ENCODE measurements at regions not wholly inside any gene's neighbourhood (a gene's known extent, or its start where the extent isn't known, plus 50 kb on each side); places are given as distances from the start of the nearest gene placed in this dataset.

GRCh38 chr15:66623801-66624453, 58.1 kb upstream of the LCTL start (continued):
- TF ChIP-seq REST (IDR thresholded peaks at IDR 0.05; ENCODE audit: low read depth), result no peak
- TF ChIP-seq POLR2AphosphoS5 (IDR thresholded peaks at IDR 0.05; ENCODE audit: low read depth, low read length), result no peak
- TF ChIP-seq CBX3 (IDR thresholded peaks at IDR 0.05; ENCODE audit: low read depth), result no peak
- TF ChIP-seq TCF7L2 (IDR thresholded peaks at IDR 0.05; ENCODE audit: borderline replicate concordance, extremely low read depth, insufficient read depth, insufficient read length), result no peak
- no peak for TF ChIP-seq ELF1 (IDR thresholded peaks at IDR 0.05; ENCODE audit: borderline replicate concordance, low read depth)
- no peak for TF ChIP-seq CTCF (IDR thresholded peaks at IDR 0.05 in 2 of 3, conservative IDR thresholded peaks at IDR 0.05 in 1 of 3; ENCODE audit: borderline replicate concordance in 1 of 3, insufficient read depth in 1 of 3, low read depth in 2 of 3, low read length in 2 of 3)
- TF ChIP-seq EZH2phosphoT487 (IDR thresholded peaks at IDR 0.05; ENCODE audit: borderline replicate concordance), result no peak
- TF ChIP-seq YY1 (IDR thresholded peaks at IDR 0.05; ENCODE audit: extremely low read depth, insufficient replicate concordance, low read depth, low read length), result no peak
